ENCODE measurements at regions not wholly inside any gene's neighbourhood (a gene's known extent, or its start where the extent isn't known, plus 50 kb on each side); places are given as distances from the start of the nearest gene placed in this dataset.

DNA sequence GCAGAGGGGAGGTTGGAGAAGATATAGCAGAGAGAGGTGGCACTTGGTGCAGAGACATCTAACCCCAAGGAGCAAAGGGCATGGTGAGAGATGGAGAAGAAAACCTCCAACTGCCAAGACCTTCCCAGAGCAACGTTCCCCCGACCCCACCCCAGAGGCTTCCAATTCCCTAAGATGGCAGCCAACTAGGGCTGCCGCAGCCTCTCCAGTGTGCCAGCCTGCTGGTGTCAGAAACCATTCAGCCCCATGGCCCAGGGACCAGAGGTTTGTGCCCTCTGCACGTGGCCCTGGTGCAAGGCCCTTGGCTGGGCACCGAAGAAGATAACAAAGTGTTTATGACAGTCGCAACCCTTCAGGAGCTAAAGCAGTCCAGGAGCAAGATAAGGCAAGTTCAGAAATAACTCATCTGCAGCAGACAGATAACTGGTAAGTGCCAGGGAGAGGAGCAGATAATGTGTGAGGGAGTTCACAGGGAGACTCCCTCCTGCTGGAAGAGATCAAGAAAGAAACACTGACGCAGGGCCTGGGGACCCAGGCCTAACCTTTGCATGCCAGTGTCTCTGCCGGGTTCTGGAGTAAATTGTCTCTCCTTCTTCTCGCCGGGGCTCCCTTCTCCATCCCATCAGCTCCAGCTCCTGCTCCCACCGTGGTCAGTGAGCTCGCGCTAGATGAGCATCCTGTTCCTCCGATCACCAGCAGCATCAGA lies 66.1 kb upstream of the ID2 start:
- TF ChIP-seq, protein P1, sequence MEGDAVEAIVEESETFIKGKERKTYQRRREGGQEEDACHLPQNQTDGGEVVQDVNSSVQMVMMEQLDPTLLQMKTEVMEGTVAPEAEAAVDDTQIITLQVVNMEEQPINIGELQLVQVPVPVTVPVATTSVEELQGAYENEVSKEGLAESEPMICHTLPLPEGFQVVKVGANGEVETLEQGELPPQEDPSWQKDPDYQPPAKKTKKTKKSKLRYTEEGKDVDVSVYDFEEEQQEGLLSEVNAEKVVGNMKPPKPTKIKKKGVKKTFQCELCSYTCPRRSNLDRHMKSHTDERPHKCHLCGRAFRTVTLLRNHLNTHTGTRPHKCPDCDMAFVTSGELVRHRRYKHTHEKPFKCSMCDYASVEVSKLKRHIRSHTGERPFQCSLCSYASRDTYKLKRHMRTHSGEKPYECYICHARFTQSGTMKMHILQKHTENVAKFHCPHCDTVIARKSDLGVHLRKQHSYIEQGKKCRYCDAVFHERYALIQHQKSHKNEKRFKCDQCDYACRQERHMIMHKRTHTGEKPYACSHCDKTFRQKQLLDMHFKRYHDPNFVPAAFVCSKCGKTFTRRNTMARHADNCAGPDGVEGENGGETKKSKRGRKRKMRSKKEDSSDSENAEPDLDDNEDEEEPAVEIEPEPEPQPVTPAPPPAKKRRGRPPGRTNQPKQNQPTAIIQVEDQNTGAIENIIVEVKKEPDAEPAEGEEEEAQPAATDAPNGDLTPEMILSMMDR (IDR thresholded peaks at IDR 0.05): no peak
- TF ChIP-seq POLR2A (IDR thresholded peaks at IDR 0.05): no peak
- H3K27me3 ChIP-seq: peaks cover 0 to 9% (median 0%) of the 10 kb centered on the region in 4 donors
- no peak overlapping the region for H3K4me3 ChIP-seq
- H3K9me3 ChIP-seq: no peaks in the 10 kb centered on the region
- 84 to 90% methylated on average over 8 to 12 of the region's 14 CpGs for WGBS, 2 donors
- DNase-seq: no peak
- H3K27ac ChIP-seq: no peak overlapping the region
- intact Hi-C loops (cut with DNase I): no loop called here
- H3K4me1 ChIP-seq: no peaks in the 10 kb centered on the region
- H3K36me3 ChIP-seq: no peaks in the 10 kb centered on the region

DNA sequence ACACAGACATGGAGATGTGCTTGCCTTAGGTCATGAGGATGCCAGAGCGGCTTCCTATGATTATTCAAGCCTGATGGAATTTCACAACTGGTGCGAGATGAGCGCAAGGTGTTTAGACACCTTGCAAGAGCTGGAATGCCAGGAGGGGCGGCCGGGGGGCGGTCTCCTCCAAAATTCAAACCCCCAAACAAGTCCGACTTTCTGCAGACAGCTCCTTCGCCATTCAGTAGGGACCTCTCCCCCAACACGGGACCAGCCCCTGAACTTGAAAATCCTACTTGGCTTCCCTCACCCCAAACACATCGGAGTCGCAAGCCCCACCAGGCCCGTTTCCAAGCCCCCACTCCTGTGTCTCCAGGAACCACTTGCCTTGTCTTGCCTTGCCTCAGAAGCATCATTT lies 64.8 kb upstream of the ID2 start:
- 93% methylated on average over 12 of the region's 12 CpGs for WGBS, 2 donors
- no peaks in the 10 kb centered on the region for H3K4me1 ChIP-seq
- H3K9me3 ChIP-seq: no peaks in the 10 kb centered on the region
- no peak for TF ChIP-seq POLR2A (IDR thresholded peaks at IDR 0.05)
- TF ChIP-seq, protein P1 (IDR thresholded peaks at IDR 0.05): no peak
- no peak overlapping the region for H3K27ac ChIP-seq
- H3K27me3 ChIP-seq: peaks cover 0 to 6% (median 0%) of the 10 kb centered on the region in 4 donors
- no peak overlapping the region for H3K4me3 ChIP-seq
- no peak for DNase-seq
- no peaks in the 10 kb centered on the region for H3K36me3 ChIP-seq
- intact Hi-C loops (cut with DNase I): no loop called here

DNA sequence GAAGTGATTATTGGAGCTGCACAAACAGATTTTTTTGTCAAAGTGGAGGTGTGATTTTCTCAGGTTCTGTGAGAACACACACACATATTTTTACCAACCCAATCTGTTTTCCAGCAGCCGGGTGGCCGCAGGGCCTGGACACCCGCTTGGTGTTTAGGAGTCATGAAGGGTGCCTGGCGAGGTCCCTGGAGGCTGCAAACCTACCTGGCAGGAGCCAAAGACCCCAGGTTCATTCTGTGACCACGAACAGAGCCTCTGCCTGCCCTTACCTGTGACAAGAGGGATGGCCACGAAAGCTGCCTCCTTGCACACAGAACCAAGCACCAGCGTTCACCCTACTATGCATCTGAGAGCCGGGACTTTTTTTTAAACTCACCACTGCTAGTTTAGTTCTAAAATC lies 64.3 kb upstream of the ID2 start:
- no peak overlapping the region for H3K4me3 ChIP-seq
- H3K27me3 ChIP-seq: peaks cover 0 to 4% (median 0%) of the 10 kb centered on the region in 4 donors
- DNase-seq: no peak
- H3K36me3 ChIP-seq: no peaks in the 10 kb centered on the region
- 69 to 82% methylated on average over 6 to 8 of the region's 8 CpGs for WGBS, 2 donors
- H3K4me1 ChIP-seq: no peaks in the 10 kb centered on the region
- TF ChIP-seq POLR2A (IDR thresholded peaks at IDR 0.05): no peak
- TF ChIP-seq, protein P1 (IDR thresholded peaks at IDR 0.05): no peak
- H3K9me3 ChIP-seq: no peaks in the 10 kb centered on the region
- no peak overlapping the region for H3K27ac ChIP-seq
- intact Hi-C loops (cut with DNase I): no loop called here

DNA sequence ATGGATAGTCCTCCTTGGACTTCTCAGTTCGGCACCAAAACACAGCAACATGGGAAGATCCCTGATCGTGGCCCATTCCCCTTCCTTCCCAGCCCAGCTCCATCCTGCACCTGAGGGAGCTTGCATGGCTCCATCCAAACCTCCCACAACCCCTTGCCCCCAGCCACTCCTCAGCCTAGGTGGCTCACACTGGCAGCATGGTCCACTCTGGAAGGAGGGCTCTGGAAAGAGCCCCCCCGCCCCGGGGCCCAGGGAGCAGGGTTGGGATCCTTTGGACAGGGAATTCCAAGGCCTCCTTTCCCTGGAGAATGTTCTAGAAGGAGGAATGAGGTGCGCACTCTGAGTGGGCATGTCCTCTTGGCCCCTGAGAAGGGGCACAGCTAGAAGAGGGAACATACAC lies 62.8 kb upstream of the ID2 start:
- TF ChIP-seq POLR2A (IDR thresholded peaks at IDR 0.05): no peak
- TF ChIP-seq, protein P1 (IDR thresholded peaks at IDR 0.05): no peak
- no peaks in the 10 kb centered on the region for H3K4me1 ChIP-seq
- H3K27me3 ChIP-seq: peaks cover 0 to 4% (median 0%) of the 10 kb centered on the region in 4 donors
- no peak overlapping the region for H3K4me3 ChIP-seq
- intact Hi-C loops (cut with DNase I): no loop called here
- no peaks in the 10 kb centered on the region for H3K9me3 ChIP-seq
- 100% methylated on average over 1 to 2 of the region's 5 CpGs for WGBS, 2 donors
- H3K36me3 ChIP-seq: no peaks in the 10 kb centered on the region
- no peak overlapping the region for H3K27ac ChIP-seq
- no peak for DNase-seq

DNA sequence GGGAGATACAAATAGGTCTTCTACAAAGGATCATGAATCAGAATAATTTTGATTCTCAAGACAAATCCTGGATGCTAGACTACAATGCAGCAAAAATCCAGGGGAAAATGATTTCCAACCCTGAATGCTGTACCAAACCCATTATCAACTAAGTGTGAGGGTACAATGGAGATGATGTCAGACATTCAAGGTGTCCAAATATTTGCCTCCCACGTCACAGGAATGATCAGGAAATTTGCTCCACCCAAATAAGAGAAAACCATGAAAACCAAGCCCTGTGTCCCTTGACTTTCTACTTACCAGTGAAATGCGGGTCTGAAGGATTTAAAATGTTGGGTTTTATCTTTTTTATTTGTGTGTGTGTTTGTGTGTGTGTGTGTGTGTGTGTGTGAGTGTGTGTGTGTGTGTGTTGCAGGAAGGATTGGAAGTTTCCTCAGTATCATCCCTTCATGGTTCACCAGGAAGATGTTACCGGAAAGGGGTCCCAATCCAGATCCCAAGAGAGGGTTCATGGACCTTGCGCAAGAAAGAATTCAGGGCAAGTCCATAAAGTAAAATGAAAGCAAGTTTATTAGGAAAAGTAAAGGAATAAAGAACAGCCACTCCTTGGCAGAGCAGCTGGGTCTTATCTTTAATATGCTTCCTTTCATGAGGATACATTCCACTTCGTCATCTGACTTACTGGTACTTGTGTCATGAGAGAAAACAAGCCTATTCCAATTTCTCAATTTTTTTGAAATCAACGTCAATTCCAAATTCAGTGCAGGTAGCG lies 61.1 kb upstream of the ID2 start:
- H3K36me3 ChIP-seq: no peaks in the 10 kb centered on the region
- H3K27ac ChIP-seq: no peak overlapping the region
- TF ChIP-seq, protein P1 (IDR thresholded peaks at IDR 0.05): no peak
- TF ChIP-seq POLR2A (IDR thresholded peaks at IDR 0.05): no peak
- WGBS, 2 donors: 77 to 86% methylated on average over 7 of the region's 7 CpGs
- intact Hi-C loops (cut with DNase I): no loop called here
- H3K9me3 ChIP-seq: no peaks in the 10 kb centered on the region
- H3K4me1 ChIP-seq: no peaks in the 10 kb centered on the region
- peaks cover 0 to 4% (median 0%) of the 10 kb centered on the region in 4 donors for H3K27me3 ChIP-seq
- no peak overlapping the region for H3K4me3 ChIP-seq
- no peak for DNase-seq
